GM03348 (cell line): ENCODE measurements at regions not wholly inside any gene's neighbourhood (a gene's known extent, or its start where the extent isn't known, plus 50 kb on each side); places are given as distances from the start of the nearest gene placed in this dataset.

Experiments used
- DNase-seq: peaks from one replicate; pipeline ENCODE4 v3.0.0; 2012; ENCODE audit warnings: low spot score

DNA sequence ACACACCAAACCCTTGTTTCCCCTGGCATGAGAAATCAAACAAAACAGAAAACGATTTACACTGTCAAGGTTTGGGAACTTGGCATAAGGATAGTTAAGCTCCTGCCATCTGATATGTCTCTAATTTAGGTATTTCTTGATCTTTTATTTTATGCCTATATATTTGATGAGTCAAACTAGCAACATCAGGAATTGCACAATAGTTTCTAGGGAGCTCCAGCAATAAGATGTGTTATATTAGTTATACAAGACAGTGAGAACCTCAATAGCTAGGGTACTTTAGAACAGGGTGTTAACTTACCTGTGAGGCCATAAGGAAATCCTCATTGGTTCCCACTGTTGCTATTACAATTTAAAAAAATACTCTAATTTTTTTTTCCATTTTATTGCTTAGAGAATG lies 474.2 kb downstream of the GBA3 start:
- no peak for DNase-seq

DNA sequence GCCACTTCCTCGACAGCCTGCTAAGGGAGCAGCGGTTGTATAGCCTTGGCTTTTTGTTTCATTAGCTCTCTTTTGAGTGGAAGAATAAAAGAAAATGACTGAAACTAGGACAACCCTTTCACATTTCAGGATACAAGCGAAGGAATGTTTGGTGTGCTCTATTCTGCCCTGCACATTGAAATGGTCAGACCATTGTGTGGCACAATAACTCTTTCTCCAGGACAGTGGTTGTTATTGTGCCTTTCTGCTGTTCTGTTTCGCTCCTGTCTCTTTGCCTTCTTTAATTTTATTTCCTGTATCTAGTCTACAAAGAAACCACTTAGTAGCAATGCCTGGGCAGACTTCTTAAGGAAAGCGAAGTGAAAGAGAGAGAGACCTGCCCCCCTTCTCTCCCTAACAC lies 473.7 kb downstream of the GBA3 start:
- DNase-seq: no peak

DNA sequence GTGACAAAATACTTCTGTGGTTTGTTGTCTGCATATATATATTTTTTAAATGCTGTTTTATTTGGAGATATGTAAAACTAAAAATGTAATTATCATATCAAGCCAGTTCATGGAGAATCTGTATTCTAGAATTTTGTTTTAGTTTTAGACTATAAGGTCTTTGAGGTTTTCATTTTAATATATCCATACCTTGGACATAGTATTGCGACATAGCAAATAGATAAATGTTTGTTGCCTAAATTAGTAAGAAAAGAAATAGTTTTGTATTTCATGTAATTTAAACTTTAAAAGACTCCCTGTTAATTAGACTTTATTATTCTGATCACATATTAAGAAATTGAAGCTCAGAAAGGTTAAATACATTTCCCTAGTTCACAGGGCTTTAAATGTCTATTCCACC lies 472.9 kb downstream of the GBA3 start:
- DNase-seq: no peak

DNA sequence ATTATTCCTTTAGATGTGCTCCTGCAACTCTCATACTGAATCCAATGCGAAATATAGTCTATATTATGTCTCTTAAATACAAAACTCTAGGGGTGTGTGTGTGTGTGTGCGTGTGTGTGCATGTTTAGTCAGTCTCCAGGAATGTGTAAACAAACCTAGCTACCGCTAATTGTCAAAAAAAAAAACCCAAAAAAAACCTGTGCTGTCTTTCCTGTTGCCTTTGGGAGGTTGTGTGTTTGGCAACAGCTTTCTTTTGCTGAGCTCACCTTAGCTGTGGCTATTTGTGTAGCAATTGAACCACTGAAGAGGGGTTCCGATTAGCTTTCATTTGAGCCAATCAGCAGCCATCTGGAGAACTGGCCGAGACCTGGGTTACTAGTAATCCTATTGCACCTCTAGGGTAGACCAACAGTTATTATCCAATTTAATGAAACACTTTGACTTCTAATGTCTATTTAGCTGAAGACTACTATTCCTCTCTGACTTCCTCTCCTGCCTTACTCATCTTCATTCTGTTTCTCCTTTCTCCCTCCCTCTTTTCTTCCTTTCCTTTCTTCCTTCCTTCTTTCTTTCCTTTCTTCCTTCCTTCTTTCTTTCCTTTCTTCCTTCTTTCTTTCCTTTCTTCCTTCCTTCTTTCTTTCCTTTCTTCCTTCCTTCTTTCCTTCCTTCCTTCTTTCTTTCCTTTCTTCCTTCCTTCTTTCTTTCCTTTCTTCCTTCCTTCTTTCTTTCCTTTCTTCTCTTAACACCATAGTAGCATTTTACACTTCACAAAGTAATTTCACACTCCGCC lies 471.1 kb downstream of the GBA3 start:
- no peak for DNase-seq

DNA sequence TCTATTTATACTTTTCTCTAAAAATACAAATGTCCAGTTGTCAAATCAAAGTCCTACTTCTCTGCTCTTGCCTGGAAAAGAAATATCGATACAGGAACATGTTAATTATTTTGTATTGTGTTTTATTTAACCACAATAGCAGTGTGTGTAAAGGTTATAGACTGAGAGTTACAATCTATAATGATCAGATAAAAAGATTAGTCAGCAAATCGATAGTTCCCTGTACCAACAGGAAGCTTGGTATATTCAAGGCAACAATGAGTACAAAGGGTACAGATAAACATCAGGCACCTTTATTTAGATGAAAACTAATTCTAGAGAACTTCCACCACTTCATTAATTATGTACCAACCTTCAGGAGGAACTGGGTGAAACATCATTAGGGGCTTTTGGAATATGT lies 469.5 kb downstream of the GBA3 start:
- DNase-seq: no peak

DNA sequence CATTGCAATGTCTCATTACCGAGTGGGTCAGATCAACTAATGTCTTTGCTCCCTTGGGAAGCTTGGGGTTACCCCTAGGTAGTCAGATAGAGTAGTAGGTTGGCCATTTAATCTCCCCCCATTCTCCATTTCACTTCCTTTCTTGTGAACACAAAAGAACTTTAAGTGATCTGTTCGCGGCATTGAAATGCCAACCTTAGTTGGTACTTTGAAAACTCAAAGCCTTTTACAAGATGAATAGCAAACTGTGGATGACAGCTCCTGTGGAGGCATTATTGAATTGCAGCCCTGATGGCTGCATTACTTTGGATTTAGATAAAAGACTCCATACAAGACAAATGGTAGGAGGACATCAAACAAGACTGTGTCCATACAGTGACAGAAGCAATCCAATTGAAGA lies 469.1 kb downstream of the GBA3 start:
- no peak for DNase-seq

DNA sequence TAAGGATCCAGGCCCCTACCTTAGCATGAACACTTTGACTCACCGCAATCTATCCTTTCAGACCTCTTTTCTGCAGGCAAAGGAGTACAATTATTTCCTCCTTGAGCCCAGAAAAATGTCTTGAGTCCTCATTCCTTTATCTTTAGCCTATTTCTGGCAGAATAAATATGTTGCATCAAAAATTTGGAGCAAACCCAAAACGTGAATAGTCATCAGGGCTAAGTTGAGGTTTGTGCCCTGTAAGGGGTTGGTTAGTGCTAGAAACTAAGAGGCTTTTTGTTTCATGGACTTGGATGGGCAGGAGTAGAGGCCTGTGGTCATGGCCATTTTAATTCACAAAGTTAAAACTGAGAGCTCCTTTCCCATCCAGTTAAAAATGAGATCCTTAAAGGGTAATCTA lies 460.3 kb downstream of the GBA3 start:
- DNase-seq: no peak

DNA sequence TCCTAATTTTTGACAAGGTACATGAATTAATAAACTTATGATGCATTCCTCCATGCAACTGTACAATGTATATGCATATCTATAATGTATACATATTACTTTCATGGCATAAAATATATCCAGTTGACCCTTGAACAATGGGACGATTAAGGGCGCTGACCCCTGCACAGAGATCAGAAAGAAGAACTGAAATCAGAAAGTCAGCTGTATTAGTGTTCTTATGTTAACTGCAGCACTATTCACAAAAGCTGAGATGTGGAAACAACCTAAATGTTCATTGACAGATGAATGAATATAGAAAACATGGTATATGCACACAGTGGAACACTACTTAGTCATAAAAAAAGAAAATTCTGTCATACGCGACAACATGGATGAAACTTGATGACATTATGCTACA lies 457.1 kb downstream of the GBA3 start:
- DNase-seq: no peak

DNA sequence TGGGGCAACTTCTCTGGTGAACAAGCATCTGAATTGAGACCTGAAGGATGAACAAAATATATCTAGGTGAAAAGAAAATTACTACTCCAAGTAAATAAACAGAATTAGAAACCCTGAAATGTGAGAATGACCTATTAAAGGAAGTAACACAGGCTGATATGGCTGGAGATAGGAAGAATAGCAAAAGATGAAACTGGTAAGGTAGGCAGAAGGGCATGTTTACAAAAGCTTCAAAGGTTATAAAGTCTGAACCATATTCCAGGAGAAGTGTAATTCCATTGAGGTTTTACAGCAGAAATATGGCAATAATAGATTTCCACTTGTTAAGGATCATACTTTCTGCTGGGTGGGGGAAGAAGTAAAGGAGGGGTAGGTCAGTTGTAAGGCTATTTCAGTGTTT lies 452.0 kb downstream of the GBA3 start:
- DNase-seq: no peak

DNA sequence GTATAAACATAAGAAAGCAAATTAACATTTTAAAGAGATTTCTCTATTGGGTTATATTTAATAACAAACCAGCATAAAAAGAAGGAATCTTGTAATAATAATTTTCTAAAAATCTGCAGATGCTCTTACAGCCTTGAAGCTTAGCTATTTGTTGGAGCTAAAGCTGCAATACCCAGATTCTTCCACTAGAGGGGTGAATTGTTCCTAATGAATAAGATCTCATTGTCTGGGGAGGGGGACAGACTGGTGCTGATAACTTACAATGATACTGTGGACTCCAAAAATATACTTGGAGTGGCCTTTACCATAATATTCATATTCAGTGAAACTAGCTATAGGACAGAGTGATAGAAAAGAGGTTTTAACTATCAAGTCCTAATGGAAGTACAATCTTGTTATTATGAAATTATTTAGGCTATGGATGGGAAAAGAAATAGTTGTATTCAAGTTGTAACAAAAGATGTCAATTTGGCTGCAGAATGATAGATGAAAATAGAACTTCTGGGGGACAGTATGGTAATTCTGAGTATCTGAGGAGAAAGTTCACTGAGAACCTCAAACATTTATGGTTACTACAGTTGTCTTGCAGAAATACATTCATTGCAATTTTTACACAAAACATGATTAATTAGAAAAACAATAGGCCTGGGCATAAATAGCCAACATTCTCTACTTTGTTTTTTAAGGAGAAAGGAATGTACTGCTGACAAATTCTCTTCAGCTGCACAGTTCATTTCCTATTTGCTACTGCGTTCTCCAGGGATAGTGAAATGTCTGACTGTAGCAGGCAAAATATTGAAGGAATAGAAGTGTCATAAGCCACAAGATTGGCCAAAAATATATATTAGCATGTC lies 443.3 kb downstream of the GBA3 start:
- DNase-seq: peak; percentile 37

DNA sequence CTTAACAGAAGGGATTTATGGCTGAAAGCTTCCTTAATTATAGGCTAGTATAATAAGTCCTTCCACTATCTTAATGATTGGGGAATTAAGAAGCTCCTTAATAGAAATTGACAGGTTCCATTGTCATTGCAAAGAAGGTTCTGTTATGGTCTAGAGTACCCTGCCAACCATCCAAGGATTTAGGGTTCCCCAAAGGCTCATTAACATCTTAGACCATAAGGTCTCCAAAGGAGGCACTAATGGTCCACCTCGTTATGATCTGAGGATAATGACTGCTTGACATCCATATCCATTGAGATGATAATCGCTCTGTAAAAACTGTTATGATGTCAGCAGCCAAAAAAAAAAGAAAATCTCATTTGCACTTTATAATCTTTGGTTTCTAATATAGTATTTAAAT lies 441.6 kb downstream of the GBA3 start:
- no peak for DNase-seq

DNA sequence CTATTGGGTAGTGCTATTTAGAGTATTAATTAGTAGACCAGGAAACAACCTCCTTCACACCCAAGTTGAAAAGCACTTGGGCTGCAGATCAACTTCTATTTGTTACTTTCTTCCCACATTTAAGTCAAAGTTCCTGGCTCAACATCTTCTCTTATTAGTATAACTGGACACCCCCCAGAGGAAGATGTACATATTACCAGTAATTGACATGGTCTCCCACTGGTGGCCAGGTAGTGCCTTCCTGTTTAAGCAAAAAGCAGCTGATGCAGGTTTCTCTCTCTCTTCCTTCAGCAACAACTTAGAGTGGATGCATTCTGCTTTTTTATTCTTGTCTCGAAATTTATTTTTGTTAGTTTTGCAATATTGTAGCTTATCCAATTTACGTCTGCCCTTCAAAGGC lies 438.1 kb downstream of the GBA3 start:
- DNase-seq: no peak

DNA sequence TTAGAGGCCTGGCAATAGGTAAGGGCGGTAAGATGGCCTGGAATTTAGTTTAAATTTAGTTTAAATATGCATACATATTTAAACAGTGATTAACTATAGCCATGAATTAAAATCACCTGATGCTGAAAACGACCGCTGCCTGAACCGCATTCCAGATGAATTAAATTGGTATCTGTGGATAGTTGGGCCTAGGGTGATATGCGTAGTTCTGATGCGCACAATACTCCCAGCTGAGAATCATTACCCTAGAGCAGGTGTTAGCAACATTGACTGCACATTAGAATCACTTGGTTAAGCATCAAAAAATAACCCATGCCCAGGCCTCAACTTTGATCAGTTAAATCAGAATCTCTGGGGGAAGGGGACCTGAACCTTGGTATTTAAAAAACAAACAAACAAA lies 432.4 kb downstream of the GBA3 start:
- no peak for DNase-seq

DNA sequence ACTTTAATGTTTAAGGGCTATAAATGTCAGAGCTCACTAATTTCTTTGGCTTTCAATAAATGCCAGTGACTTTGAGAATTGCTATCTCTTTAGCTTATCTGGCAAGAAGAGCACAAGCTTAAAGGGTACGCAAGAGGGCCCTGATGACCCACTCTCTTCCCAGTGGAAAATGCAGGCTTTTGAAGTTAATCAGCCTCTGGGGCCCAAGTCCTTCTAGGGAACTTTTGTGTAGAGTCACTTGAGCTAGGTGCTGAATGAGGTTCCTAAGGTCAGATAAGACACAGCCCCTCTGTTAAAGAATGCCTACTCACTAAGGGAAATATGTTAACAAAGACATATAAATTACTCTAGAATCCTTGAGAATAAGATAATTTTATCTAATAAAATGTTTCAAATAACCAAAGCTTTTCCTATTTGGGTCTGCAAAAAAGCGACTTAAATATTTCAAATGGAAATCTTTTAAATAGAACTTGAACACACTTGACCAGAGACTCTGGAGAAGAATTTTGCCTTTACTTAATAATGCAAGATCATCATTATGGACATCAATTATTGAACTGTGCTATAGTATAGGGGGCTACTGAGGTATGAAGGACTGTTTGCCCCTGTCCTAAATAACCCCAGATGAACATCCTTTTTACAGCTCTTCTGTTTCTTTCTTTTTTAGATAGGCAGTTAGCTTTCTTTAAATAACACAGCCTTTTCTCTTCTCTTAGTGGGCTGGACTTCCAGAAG lies 430.1 kb downstream of the GBA3 start:
- no peak for DNase-seq

DNA sequence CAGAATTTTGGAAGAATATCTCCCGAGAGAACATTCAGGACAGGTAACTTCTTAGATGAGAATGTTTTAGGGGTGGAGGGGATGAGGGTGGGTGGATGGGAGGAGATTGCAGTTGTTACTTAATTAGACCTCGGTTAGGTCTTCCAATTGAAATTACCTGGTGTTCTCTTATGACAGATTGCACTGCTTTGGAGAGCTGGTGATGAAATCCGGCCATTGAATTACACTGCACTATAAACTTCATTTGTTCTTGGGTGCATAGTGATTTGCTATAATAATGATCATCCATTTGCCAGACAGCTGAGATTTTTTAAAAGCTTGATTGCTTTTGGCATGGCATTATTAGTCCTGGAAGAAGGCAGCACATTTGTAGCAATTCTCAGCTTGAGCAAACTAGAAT lies 427.6 kb downstream of the GBA3 start:
- DNase-seq: no peak

DNA sequence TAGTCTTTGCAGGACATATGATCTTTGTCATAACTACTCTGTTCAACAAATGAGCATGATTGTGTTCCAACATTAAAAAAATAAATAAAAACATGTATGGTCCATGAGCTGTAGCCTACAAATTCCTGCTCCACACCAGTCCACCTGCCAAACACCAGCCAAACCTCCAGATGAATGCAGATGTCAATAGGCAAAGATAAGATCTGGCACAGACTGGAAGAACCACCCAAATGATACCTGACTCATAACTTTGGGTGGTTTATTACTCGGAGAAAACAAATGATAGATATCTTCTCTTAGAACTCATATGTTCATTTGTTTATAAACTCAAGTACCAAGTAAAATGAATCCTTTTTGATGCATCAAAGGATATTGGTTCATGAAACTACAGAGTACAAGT lies 425.1 kb downstream of the GBA3 start:
- DNase-seq: no peak

DNA sequence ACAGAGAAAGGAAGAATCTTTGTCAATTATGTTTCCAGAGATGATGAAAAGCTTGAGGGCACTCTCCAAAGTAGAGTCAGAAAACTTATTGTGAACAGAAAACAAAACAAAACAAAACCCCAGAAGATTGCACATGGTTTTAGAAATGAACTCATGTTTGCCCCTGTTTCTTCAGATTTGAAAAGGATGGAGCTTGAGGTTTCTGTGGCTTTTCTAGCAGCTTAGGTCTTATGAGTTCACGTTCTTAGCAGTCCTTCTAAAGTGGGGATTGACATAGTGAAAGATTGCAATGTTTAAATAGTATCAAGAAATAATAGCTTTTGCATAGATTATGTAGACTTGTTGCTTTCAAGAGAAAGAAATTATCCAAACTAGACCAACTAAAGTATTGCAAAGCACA lies 421.8 kb downstream of the GBA3 start:
- DNase-seq: no peak

DNA sequence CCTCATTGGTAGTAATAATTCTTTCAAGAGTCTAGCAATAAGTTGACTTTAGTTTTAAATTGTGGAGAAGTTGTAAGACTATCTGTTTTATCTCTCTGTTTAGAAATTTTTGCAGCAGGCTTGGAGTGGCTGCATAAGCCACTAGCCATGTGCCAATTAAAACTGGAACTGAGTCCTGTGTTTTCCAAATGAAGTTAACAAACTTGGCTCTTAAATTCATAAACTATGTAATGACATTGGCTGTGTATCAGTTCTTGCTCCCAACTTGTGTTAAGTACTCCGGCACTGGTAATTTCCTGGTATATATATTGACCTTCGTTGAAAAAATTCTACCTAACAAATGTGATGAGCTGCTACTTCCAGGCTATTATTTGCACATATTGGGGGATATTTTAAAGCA lies 420.4 kb downstream of the GBA3 start:
- no peak for DNase-seq

DNA sequence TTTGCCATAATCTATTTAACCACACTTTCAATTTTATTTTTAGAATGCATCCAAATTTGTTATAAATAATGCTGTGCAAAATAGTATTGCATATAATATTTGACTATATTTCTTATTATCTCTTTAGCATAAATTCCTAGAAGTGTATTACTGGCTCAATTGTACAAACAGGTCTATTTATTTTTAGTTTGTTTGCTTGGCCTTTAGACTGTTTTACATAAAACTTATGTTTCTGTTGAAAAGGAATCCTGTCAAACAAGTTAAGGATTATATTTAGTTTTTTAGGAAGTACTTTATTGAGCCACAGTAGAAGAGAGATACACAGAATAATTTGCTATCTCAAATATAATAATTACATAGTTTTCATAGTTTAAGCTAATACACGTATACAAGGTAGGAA lies 413.8 kb downstream of the GBA3 start:
- no peak for DNase-seq

DNA sequence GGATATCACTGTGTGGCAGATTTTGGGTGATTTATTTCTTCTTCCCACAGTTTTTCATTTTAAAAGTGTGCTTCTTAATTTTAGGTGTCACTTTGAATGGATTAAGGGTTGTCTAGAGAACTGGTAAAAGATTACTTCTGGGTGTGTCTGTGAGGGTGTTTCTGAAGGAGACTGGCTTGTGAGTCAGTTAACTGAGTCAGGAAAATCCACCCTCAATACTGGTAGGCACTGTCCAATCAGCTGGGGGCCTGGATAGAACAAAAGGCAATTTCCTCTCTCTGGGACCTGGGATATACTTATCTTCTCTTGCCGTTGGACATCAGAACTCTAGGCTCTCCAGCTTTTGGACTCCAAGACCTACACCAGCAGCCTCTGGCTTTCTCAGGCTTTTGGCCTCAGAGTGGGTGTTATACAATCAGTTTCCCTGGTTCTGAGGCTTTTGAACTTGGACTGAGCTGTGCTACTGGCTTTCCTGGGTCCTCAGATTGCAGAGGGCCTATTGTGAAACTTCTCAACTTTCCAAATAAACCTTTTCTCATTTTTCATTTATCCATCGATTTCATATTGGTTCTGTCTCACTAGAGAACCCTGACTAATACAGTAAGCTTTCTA lies 413.1 kb downstream of the GBA3 start:
- DNase-seq: no peak

DNA sequence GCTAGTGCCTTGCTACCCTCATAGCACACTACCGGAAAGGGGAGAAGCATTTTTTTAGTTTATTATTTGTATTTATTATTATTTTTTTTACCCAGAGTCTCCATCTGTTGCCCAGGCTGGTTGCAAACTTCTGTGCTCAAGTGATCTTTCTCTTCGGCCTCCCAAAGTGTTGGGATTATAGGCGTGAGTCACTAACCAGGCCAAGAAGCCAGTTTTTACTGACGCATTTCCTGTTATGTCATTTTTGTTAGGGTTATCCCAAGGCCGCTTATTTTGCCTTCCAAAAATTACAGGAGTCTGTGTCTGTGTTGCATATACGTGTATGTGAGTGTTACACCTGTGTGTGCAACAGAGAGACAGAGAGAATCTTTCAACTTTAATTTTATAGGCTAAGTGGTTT lies 404.5 kb downstream of the GBA3 start:
- peak; percentile 39 for DNase-seq

DNA sequence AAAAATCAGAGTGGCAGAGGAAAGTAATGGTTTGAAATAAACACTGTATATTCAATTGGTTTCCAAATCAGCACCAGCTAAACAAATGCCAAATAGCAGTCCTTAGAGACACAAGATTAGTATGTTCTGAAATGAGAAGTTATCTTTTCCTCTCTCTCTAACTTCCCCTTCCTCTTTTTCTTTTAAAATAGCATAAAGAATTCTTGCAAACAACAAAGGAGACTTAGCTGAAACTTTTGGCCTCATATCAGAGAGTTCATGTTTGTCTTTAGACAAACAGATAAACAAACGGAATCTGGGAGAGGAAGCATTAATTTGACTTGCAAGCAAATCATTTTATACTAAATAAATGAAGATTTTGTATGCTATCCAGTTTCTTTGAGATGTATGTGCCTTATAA lies 399.0 kb downstream of the GBA3 start:
- no peak for DNase-seq

DNA sequence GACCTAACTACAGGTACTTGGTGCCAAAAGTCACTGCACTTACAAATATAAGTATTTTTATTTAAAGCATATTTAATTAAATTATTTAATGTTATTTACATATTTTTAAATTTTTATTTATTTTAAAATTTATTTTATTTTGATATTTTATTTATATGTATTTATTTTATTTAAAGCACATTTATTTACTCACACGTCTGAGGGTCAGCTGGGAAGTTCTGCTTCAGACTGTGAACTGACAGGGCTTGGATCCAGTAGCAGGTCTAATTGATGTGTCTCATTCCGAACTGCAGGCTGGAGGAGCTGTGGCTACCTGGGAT lies 392.5 kb downstream of the GBA3 start:
- no peak for DNase-seq
